Left lobe of liver (tissue), 2 donors: ENCODE measurements at regions not wholly inside any gene's neighbourhood (a gene's known extent, or its start where the extent isn't known, plus 50 kb on each side); places are given as distances from the start of the nearest gene placed in this dataset.

Source experiments
- ATAC-seq: fragments of 200-7000 bp; cut with Tn5 transposase; one replicate; pipeline ENCODE4 v1.9.1; 2020; ENCODE audit warnings: mild to moderate bottlenecking, moderate library complexity
- DNase-seq: peaks from one replicate; pipeline ENCODE4 v3.0.0-alpha.2; 2020; ENCODE audit warnings: low spot score
- donor health status: DM: no; HTN: no; CAD: no; lungs with moderate emphysema.
- donor health status: DM: no; HTN: yes; CAD: no.

- DNase-seq (no peak), ATAC-seq (no peak)
Observed at GRCh38 chr2:120562218-120563005, 173.3 kb upstream of the GLI2 start.

- DNase-seq (no peak), ATAC-seq (no peak)
Observed at GRCh38 chr2:120563616-120564015, 172.1 kb upstream of the GLI2 start.

- no peak for DNase-seq
- no peak for ATAC-seq
Observed at GRCh38 chr2:120564213-120565094, 171.2 kb upstream of the GLI2 start.

GRCh38 chr2:120565095-120565460 is 170.6 kb upstream of the GLI2 start:
- no peak for ATAC-seq

GRCh38 chr2:120565929-120566328 is 169.7 kb upstream of the GLI2 start:
- ATAC-seq: no peak
- DNase-seq: no peak

More at GRCh38 chr2:120565095-120565460, 170.6 kb upstream of the GLI2 start:
- DNase-seq: no peak

- no peak for DNase-seq
- no peak for ATAC-seq
Observed at GRCh38 chr2:120566331-120567035, 169.2 kb upstream of the GLI2 start.

GRCh38 chr2:120567128-120567527 is 168.5 kb upstream of the GLI2 start:
- DNase-seq: no peak
- no peak for ATAC-seq

GRCh38 chr2:120568089-120568974 is 167.3 kb upstream of the GLI2 start:
- DNase-seq: no peak
- no peak for ATAC-seq

GRCh38 chr2:120568975-120569268 is 166.7 kb upstream of the GLI2 start:
- no peak for DNase-seq
- no peak for ATAC-seq

GRCh38 chr2:120570001-120570400 is 165.7 kb upstream of the GLI2 start:
- ATAC-seq: no peak

GRCh38 chr2:120570546-120570945 is 165.1 kb upstream of the GLI2 start:
- no peak for ATAC-seq
- DNase-seq: no peak

More at GRCh38 chr2:120570001-120570400, 165.7 kb upstream of the GLI2 start:
- DNase-seq: no peak

- peak; percentile 64 for DNase-seq
- ATAC-seq: peak; percentile 89
Observed at GRCh38 chr2:120571015-120571728, 164.5 kb upstream of the GLI2 start.

GRCh38 chr2:120572226-120572625 is 163.4 kb upstream of the GLI2 start:
- DNase-seq: no peak
- ATAC-seq: no peak

- DNase-seq (no peak), ATAC-seq (no peak)
Observed at GRCh38 chr2:120574620-120575019, 161.0 kb upstream of the GLI2 start.

- ATAC-seq (no peak), DNase-seq (no peak)
Observed at GRCh38 chr2:120575966-120576365, 159.7 kb upstream of the GLI2 start.

GRCh38 chr2:120576509-120577474 is 158.9 kb upstream of the GLI2 start:
- DNase-seq (no peak), ATAC-seq (no peak)

GRCh38 chr2:120577721-120578295 is 157.9 kb upstream of the GLI2 start:
- no peak for DNase-seq
- no peak for ATAC-seq

- no peak for ATAC-seq
- DNase-seq: no peak
Observed at GRCh38 chr2:120578576-120579352, 156.9 kb upstream of the GLI2 start.
